K562 (cell line): ENCODE measurements at regions not wholly inside any gene's neighbourhood (a gene's known extent, or its start where the extent isn't known, plus 50 kb on each side); places are given as distances from the start of the nearest gene placed in this dataset.

Experiments
- ATAC-seq: fragments of 200-7000 bp; cut with Tn5 transposase; 3 replicates; pipeline ENCODE4 v1.9.1; 2020; ENCODE audit warnings: moderate library complexity
- BruUV-seq: library from RNA; stranded (reverse); fragments of 400-500 nt; replicated peaks from 2 replicates; lab custom pipeline; 2021; lab: Mats Ljungman, UMichigan
- CTCF ChIA-PET: fragments of 300-600 bp; formaldehyde crosslinking; extraction: SDS; loops from one replicate; lab custom pipeline; 2021; ENCODE audit warnings: low intra/inter-chr PET ratio; lab: Yijun Ruan, JAX
- POLR2A ChIA-PET: fragments of 300-600, 350-650 bp; sonication (Branson Sonifier 250); formaldehyde crosslinking; extraction: SDS; loops from one replicate; lab custom pipeline; 2021; ENCODE audit warnings: antibody characterized with exemption, inconsistent platforms; lab: Yijun Ruan, JAX
- DNase-seq, 4 experiments: peaks; one replicate each; pipeline versions ENCODE4 v3.0.0 to v3.0.0-alpha.2; 2011 to 2018; ENCODE audit warnings: low spot score in 3 of 4, mixed read lengths in 3 of 4; ENCODE audit errors: extremely low read depth in 1 of 4
- FAIRE-seq: peaks from 2 replicates; lab custom pipeline; 2011; peaks lifted over from hg19 to GRCh38; lab: Jason Lieb, UNC
- H2AFZ ChIP-seq: 2 replicates; pipeline ENCODE4 v1.6.0; 2011; ENCODE audit warnings: low read depth, low read length, control low read depth, inconsistent platforms
- H3K27ac ChIP-seq: fragments of 200-600 bp; 3 replicates; pipeline ENCODE4 v1.8.0; 2011; ENCODE audit warnings: low read depth, mild to moderate bottlenecking, control low read depth, inconsistent platforms, low read length, moderate library complexity, mixed read lengths; ENCODE audit errors: extremely low read depth
- H3K27me3 ChIP-seq, 2 experiments: fragments of 300-600 bp in 1 of 2; 2 replicates in 1 of 2; 3 replicates in 1 of 2; pipeline versions ENCODE4 v1.6.0 to v1.8.0; 2011; ENCODE audit warnings: inconsistent platforms in 2 of 2, low read length in 2 of 2, mild to moderate bottlenecking in 1 of 2, mixed read lengths in 1 of 2, moderate library complexity in 1 of 2; ENCODE audit not compliant: control insufficient read depth in 2 of 2, insufficient read depth in 2 of 2
- H3K36me3 ChIP-seq: fragments of 300-600 bp; 3 replicates; pipeline ENCODE4 v1.8.0; 2011; ENCODE audit warnings: mild to moderate bottlenecking, low read length, inconsistent platforms; ENCODE audit not compliant: control insufficient read depth, insufficient read depth
- H3K4me1 ChIP-seq, 2 experiments: fragments of 200-600 bp in 1 of 2; replicated peaks in 1 of 2; 2 replicates in 1 of 2; 3 replicates in 1 of 2; pipeline versions ENCODE4 v1.5.1 to v1.8.0; 2011; ENCODE audit warnings: inconsistent platforms in 2 of 2, low read length in 2 of 2, mild to moderate bottlenecking in 1 of 2, mixed read lengths in 1 of 2, moderate library complexity in 1 of 2; ENCODE audit not compliant: control insufficient read depth in 2 of 2, insufficient read depth in 2 of 2
- H3K4me2 ChIP-seq: 2 replicates; pipeline ENCODE4 v1.6.1; 2011; ENCODE audit warnings: low read length, control low read depth, inconsistent platforms, mixed read lengths; ENCODE audit not compliant: insufficient read depth
- H3K4me3 ChIP-seq: fragments of 200-600 bp; sonication (generic), shearing (Covaris generic); 2 replicates; pipeline ENCODE4 v1.5.1; 2016; ENCODE audit warnings: control low read depth, inconsistent platforms
- H3K79me2 ChIP-seq: fragments of 200-600 bp; 3 replicates; pipeline ENCODE4 v1.8.0; 2011; ENCODE audit warnings: low read length, inconsistent platforms; ENCODE audit not compliant: control insufficient read depth, insufficient read depth
- H3K9ac ChIP-seq, 2 experiments: 2 replicates each; pipeline versions ENCODE4 v1.6.0 to v1.6.1; 2011; ENCODE audit warnings: low read depth in 2 of 2, low read length in 2 of 2, control low read depth in 1 of 2, inconsistent platforms in 1 of 2, mild to moderate bottlenecking in 1 of 2, mixed read lengths in 1 of 2; ENCODE audit not compliant: insufficient read depth in 1 of 2
- H3K9me1 ChIP-seq: one replicate; pipeline ENCODE4 v1.6.0; 2011; ENCODE audit warnings: inconsistent platforms, mild to moderate bottlenecking, low read length, moderate library complexity; ENCODE audit not compliant: control insufficient read depth, insufficient read depth
- H3K9me3 ChIP-seq: replicated peaks from 2 replicates; pipeline ENCODE4 v1.5.1; 2011; ENCODE audit warnings: low read depth, low read length, inconsistent platforms; ENCODE audit not compliant: control insufficient read depth, insufficient read depth
- H4K20me1 ChIP-seq: replicated peaks from 2 replicates; pipeline ENCODE4 v1.6.1; 2011; ENCODE audit warnings: low read length, inconsistent platforms, mixed read lengths; ENCODE audit not compliant: control insufficient read depth, insufficient read depth
- CREM ChIP-seq: IDR thresholded peaks from 2 replicates; pipeline ENCODE4 v1.6.1; 2014; ENCODE audit warnings: antibody characterized with exemption, low read depth
- DDX20 ChIP-seq: fragments of 450-650 bp; IDR thresholded peaks from 2 replicates; pipeline ENCODE4 v1.6.1; 2016; ENCODE audit warnings: missing genetic modification characterization, low read depth, mild to moderate bottlenecking, missing compliant biosample characterization, moderate library complexity
- E2F3 ChIP-seq: fragments of 250-450 bp; sonication (Bioruptor Pico); IDR thresholded peaks from 2 replicates; pipeline ENCODE4 v1.4.0; 2020; ENCODE audit warnings: mild to moderate bottlenecking
- HNRNPL ChIP-seq: fragments of 200-400 bp; formaldehyde crosslinking; IDR thresholded peaks from 2 replicates; pipeline ENCODE4 v1.6.1; 2017; ENCODE audit warnings: low read depth, mild to moderate bottlenecking, low read length
- MCM7 ChIP-seq, 2 experiments: fragments of 450-650 bp; IDR thresholded peaks; 2 replicates each; pipeline ENCODE4 v1.6.1; 2016 to 2018
- MTA2 ChIP-seq: fragments of 450-650 bp; IDR thresholded peaks from 2 replicates; pipeline ENCODE4 v1.6.1; 2016; ENCODE audit warnings: low read depth
- PTTG1 ChIP-seq: fragments of 450-650 bp; IDR thresholded peaks from 2 replicates; pipeline ENCODE4 v1.6.1; 2016; ENCODE audit warnings: low read depth, mild to moderate bottlenecking, missing genetic modification characterization, missing compliant biosample characterization
- SMC3 ChIP-seq: conservative IDR thresholded peaks from 2 replicates; pipeline ENCODE4 v1.6.1; 2011; ENCODE audit warnings: low read depth, low read length, improper control_type of control experiment; ENCODE audit not compliant: insufficient read depth
- TBP ChIP-seq: optimal IDR thresholded peaks from 2 replicates; pipeline ENCODE3; 2011; ENCODE audit warnings: low read depth, low read length, improper control_type of control experiment
- ZNF253 ChIP-seq: fragments of 250-450 bp; sonication (Bioruptor Pico); conservative IDR thresholded peaks from 2 replicates; pipeline ENCODE4 v1.6.1; 2021; ENCODE audit warnings: mild to moderate bottlenecking
- ZNF274 ChIP-seq: IDR thresholded peaks from 2 replicates; pipeline ENCODE4 v1.6.1; 2011; ENCODE audit warnings: low read depth, mild to moderate bottlenecking, low read length, moderate library complexity, borderline replicate concordance
- ZNF354B ChIP-seq: fragments of 250-450 bp; sonication (Bioruptor Pico); IDR thresholded peaks from 2 replicates; pipeline ENCODE4 v1.4.0; 2020
- ZNF431 ChIP-seq: sonication (generic); formaldehyde crosslinking; IDR thresholded peaks from 2 replicates; pipeline ENCODE4 v1.8.0; 2022; ENCODE audit warnings: mild to moderate bottlenecking, missing genetic modification reagents
- ZNF75A ChIP-seq: fragments of 450-650 bp; formaldehyde crosslinking; IDR thresholded peaks from 2 replicates; pipeline ENCODE4 v1.4.0; 2020; ENCODE audit warnings: mild to moderate bottlenecking
- ZSCAN29 ChIP-seq: fragments of 450-650 bp; IDR thresholded peaks from 2 replicates; pipeline ENCODE4 v1.6.1; 2017
- WGBS: fragments of 100-300 bp; shearing (Covaris generic); methylation state at CpG from one replicate; pipeline ENCODE4 v1.1.6; 2016; ENCODE audit warnings: low coverage, mixed read lengths; ENCODE audit not compliant: insufficient coverage; ENCODE audit errors: missing lambda C conversion rate; 5-methylcytosine and 5-hydroxymethylcytosine counted together
- in situ Hi-C: fragments of 300-500 bp; cut with MboI; formaldehyde crosslinking; loops from 4 replicates; pipeline ENCODE4 v1.15.0; 2018; ENCODE audit warnings: inconsistent platforms, mixed read lengths
- intact Hi-C: fragments of 100-400 bp; cut with micrococcal nuclease; formaldehyde crosslinking; loops from 2 replicates; pipeline ENCODE4 v1.14.2; 2022
- TF ChIP-seq, protein P1 (sequence below): sonication (generic); formaldehyde crosslinking; IDR thresholded peaks from 2 replicates; pipeline ENCODE4 v1.8.1; 2023; ENCODE audit warnings: mild to moderate bottlenecking, missing genetic modification reagents, moderate library complexity

DNA sequence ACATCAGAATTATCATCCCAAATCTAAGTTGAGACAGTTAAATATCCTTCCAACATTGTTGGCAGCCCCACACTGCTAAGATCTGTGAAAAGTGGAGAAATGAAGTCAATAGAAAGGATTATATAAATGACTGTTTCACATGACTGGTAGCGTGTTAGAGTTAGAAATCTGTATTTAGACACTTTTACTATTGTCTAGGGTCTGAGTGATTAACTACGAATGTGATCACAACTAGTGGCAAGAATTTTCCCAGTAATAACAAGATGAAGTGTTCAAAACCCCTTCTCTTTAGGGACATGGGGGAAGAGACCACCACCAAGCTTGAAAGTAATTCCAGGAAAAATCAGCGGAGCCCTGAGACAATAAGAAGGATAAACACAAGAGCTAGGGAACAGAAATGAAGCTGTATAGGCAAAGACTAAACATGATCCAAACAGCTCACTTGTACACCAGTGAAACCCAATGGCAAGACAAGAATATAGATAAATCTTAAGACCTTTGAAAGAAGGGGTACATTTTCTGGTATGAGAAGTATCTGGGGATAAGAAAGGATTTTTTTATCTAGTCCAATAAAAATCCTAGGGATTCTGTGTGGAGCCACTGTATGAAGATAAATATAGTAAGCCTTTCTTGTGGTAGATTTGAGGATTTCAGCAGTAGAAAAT, 646.6 kb upstream of the USP24 start:
- in situ Hi-C loops = no loop called here
- Histone ChIP-seq H3K36me3 (no peaks in the 10 kb centered on the region), H4K20me1 (no peaks in the 10 kb centered on the region), H3K9me1 (no peaks in the 10 kb centered on the region), H3K27me3 (no peaks in the 10 kb centered on the region), H2AFZ (no peak overlapping the region), H3K4me3 (no peak overlapping the region), H3K4me1 (no peaks in the 10 kb centered on the region), H3K79me2 (no peaks in the 10 kb centered on the region), H3K27ac (no peak overlapping the region), H3K4me2 (no peak overlapping the region), H3K9ac (no peak overlapping the region), H3K9me3 (no peaks in the 10 kb centered on the region)
- ATAC-seq (no peak), DNase-seq (no peak), FAIRE-seq (no peak)
- POLR2A ChIA-PET = no interaction called here
- no TSS peak for BruUV-seq
- TF ChIP-seq PTTG1 (tag) (no peak), TBP (no peak), ZNF431 (CRISPR knock-in tag) (no peak), ZNF75A (no peak), E2F3 (no peak), ZNF274 (no peak), MCM7 (IDR thresholded peaks at IDR 0.05) (no peak), SMC3 (no peak), CREM (no peak), ZNF354B (CRISPR knock-in tag) (no peak), ZNF253 (CRISPR knock-in tag) (no peak), ZSCAN29 (no peak), MTA2 (no peak), HNRNPL (no peak), DDX20 (tag) (no peak)
- TF ChIP-seq, protein P1, sequence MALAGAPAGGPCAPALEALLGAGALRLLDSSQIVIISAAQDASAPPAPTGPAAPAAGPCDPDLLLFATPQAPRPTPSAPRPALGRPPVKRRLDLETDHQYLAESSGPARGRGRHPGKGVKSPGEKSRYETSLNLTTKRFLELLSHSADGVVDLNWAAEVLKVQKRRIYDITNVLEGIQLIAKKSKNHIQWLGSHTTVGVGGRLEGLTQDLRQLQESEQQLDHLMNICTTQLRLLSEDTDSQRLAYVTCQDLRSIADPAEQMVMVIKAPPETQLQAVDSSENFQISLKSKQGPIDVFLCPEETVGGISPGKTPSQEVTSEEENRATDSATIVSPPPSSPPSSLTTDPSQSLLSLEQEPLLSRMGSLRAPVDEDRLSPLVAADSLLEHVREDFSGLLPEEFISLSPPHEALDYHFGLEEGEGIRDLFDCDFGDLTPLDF (CRISPR knock-in tag) = no peak
- intact Hi-C loops = no loop called here
- 6% methylated on average over 3 of the region's 3 CpGs for WGBS
- CTCF ChIA-PET = no interaction called here
